ENCODE measurements at regions not wholly inside any gene's neighbourhood (a gene's known extent, or its start where the extent isn't known, plus 50 kb on each side); places are given as distances from the start of the nearest gene placed in this dataset.
"Not testable (repeated sequence)": the region's sequence is repeated elsewhere in the genome, so short reads cannot be mapped to it uniquely, and the experiment has no call there.

DNA sequence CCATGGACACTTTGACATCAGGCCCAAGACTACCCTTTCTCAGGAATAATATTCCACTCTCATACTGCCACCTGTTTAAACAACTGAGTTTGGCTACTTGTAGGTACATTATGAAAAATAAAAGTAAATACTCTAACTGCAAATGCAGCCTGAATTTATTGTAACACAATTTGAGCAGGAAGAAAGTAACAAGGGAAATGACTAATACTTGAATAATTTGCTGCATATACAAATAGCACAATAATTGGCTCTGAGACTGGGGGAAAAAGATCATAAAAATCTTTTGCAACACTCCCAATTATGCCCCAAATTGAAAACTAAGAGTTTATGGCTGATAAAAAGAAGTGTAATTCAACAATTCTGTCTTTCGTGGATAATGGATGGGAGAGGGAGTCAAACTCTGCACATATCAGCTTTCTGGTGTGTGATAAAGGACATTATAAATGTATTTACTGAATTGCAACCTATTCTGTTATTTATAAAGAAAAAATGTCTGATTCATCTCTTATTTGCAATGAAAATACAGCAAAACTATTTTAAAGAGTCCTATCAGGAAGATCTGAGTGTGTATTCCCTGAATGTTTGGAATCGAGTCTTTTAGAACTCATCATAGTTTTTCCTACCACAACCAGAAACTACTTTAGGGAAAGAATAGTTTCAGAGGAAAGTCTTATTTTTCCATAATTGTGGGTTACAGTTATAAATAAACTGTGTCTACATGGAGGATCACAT lies 359.0 kb downstream of the JRKL start:
- in situ Hi-C loops (cut with HindIII; ENCODE audit: low pct_ligation_motif_present, low sequenced_read_pairs) = no loop called here
- Histone ChIP-seq H3K4me3 (ENCODE audit: low read depth, low read length) (no peak overlapping the region), H3K27ac (no peak overlapping the region), H3K36me3 (replicated peaks) (no peaks in the 10 kb centered on the region), H3K27me3 (replicated peaks) (no peaks in the 10 kb centered on the region)
- TF ChIP-seq, protein P1, sequence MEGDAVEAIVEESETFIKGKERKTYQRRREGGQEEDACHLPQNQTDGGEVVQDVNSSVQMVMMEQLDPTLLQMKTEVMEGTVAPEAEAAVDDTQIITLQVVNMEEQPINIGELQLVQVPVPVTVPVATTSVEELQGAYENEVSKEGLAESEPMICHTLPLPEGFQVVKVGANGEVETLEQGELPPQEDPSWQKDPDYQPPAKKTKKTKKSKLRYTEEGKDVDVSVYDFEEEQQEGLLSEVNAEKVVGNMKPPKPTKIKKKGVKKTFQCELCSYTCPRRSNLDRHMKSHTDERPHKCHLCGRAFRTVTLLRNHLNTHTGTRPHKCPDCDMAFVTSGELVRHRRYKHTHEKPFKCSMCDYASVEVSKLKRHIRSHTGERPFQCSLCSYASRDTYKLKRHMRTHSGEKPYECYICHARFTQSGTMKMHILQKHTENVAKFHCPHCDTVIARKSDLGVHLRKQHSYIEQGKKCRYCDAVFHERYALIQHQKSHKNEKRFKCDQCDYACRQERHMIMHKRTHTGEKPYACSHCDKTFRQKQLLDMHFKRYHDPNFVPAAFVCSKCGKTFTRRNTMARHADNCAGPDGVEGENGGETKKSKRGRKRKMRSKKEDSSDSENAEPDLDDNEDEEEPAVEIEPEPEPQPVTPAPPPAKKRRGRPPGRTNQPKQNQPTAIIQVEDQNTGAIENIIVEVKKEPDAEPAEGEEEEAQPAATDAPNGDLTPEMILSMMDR (IDR thresholded peaks at IDR 0.05; ENCODE audit: low read depth, low read length, missing control alignments) = no peak
- DNase-seq = no peak

DNA sequence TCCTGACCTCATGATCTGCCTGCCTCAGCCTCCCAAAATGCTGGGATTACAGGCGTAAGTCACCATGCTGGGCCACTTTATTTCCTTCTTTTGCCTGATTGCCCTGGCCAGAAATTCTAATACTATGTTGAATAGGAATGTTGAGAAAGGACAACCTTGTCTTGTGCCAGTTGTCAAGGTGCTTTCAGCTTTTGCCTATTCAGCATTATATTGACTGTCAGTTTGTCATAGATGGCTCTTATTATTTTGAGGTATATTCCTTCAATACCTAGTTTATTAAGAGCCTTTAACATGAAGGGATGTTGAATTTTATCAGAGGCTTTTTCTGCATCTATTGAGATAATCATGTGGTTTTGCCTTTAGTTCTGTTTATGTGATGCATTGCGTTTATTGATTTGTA lies 362.0 kb downstream of the JRKL start:
- H3K36me3 ChIP-seq (replicated peaks); in situ Hi-C loops (cut with HindIII; ENCODE audit: low pct_ligation_motif_present, low sequenced_read_pairs); H3K4me3 ChIP-seq (ENCODE audit: low read depth, low read length); DNase-seq; H3K27ac ChIP-seq; H3K27me3 ChIP-seq (replicated peaks): not testable (repeated sequence)

GRCh38 chr11:96752221-96752620 lies 362.4 kb downstream of the JRKL start:
- no peak overlapping the region for H3K4me3 ChIP-seq (ENCODE audit: low read depth, low read length)
- in situ Hi-C loops (cut with HindIII; ENCODE audit: low pct_ligation_motif_present, low sequenced_read_pairs) = no loop called here
- H3K27ac ChIP-seq = no peak overlapping the region
- H3K36me3 ChIP-seq (replicated peaks) = no peaks in the 10 kb centered on the region
- no peak for DNase-seq
- no peaks in the 10 kb centered on the region for H3K27me3 ChIP-seq (replicated peaks)
- TF ChIP-seq, protein P1 (IDR thresholded peaks at IDR 0.05; ENCODE audit: low read depth, low read length, missing control alignments) = no peak

DNA sequence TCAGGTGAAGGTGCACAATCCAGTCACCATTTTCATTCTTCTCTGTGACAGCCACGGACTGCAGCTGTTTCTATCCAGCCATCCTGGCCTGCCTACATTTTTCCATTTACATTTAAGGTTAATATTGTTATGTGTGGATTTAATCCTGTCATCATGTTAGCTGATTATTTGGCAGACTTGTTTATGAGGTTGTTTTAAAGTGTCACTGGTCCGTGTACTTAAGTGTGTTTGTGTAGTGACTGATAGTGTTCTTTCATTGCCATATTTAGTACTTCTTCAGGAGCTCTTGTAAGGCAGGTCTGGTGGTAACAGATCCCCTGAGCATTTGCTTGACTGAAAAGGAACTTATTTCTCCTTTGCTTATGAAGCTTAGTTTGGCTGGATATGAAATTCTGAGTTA lies 364.2 kb downstream of the JRKL start:
- in situ Hi-C loops (cut with HindIII; ENCODE audit: low pct_ligation_motif_present, low sequenced_read_pairs) = no loop called here
- Histone ChIP-seq H3K27ac (no peak overlapping the region), H3K4me3 (ENCODE audit: low read depth, low read length) (no peak overlapping the region), H3K27me3 (replicated peaks) (no peaks in the 10 kb centered on the region), H3K36me3 (replicated peaks) (no peaks in the 10 kb centered on the region)
- TF ChIP-seq, protein P1 (IDR thresholded peaks at IDR 0.05; ENCODE audit: low read depth, low read length, missing control alignments) = no peak
- DNase-seq = no peak

DNA sequence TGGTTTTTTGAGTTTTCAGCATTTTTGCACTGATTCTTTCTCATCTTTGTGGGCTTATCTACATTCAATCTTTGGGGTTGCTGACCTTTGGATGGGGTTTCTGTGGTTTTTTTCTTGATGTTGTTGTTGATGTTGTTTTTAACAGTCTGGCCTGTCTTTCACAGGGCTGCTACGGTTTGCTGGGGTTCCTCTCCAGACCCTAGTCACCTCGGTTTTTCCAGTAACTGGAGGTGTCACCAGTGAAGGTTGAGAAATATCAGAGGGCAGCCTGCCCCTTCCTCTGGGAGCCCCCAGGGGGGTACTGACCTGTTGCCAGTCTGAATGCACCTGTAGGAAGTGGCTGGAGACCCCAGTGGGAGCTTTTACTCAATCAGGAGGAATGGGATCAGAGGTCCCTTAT lies 365.4 kb downstream of the JRKL start:
- in situ Hi-C loops (cut with HindIII; ENCODE audit: low pct_ligation_motif_present, low sequenced_read_pairs) = no loop called here
- DNase-seq = no peak
- Histone ChIP-seq H3K27ac (no peak overlapping the region), H3K4me3 (ENCODE audit: low read depth, low read length) (no peak overlapping the region), H3K36me3 (replicated peaks) (no peaks in the 10 kb centered on the region), H3K27me3 (replicated peaks) (no peaks in the 10 kb centered on the region)
- TF ChIP-seq, protein P1 (IDR thresholded peaks at IDR 0.05; ENCODE audit: low read depth, low read length, missing control alignments) = no peak

DNA sequence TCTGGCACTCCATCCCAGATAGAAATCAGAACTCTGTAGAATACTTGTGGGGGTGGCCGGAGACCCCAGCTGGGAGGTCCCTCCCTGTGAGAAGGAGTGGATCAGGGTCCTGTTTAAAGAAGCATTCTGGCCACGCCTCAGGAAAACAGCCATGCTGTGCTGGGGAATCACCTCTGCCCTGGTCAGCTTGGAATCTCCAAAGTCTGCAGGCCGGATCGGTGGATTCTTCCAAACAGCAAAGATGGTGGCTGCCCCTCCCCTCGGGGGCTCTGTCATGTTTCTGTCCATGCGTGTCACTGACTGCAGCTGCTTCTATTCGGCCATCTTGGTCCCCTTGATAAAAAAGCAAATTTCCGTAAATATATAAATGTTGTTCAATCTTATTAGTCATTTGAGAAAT lies 365.9 kb downstream of the JRKL start:
- in situ Hi-C loops (cut with HindIII; ENCODE audit: low pct_ligation_motif_present, low sequenced_read_pairs) = no loop called here
- no peaks in the 10 kb centered on the region for H3K27me3 ChIP-seq (replicated peaks)
- no peaks in the 10 kb centered on the region for H3K36me3 ChIP-seq (replicated peaks)
- TF ChIP-seq, protein P1 (IDR thresholded peaks at IDR 0.05; ENCODE audit: low read depth, low read length, missing control alignments) = no peak
- H3K27ac ChIP-seq = no peak overlapping the region
- DNase-seq = no peak
- H3K4me3 ChIP-seq (ENCODE audit: low read depth, low read length) = no peak overlapping the region

Measured in brain microvascular endothelial cell (primary cell).